Anterior cingulate cortex (tissue), 58 donors: ENCODE measurements at regions not wholly inside any gene's neighbourhood (a gene's known extent, or its start where the extent isn't known, plus 50 kb on each side); places are given as distances from the start of the nearest gene placed in this dataset.

Experiments used
- DNase-seq, 58 donors: peaks; one replicate each; lab custom pipeline; 2025; lab: John Stamatoyannopoulos, UW

GRCh38 chr20:57908704-57909630 is 199.2 kb upstream of the PMEPA1 start:
- DNase-seq, result no peak

- no peak for DNase-seq
Observed at GRCh38 chr20:57908226-57908625, 198.4 kb upstream of the PMEPA1 start.

GRCh38 chr20:57907131-57908000 is 197.6 kb upstream of the PMEPA1 start:
- DNase-seq, result peak in 1 of 58 donors; percentile 29

- no peak for DNase-seq
Observed at GRCh38 chr20:57905448-57905847, 195.6 kb upstream of the PMEPA1 start.

GRCh38 chr20:57904314-57905105 is 194.7 kb upstream of the PMEPA1 start:
- DNase-seq, result no peak

GRCh38 chr20:57902473-57902872 is 192.7 kb upstream of the PMEPA1 start:
- DNase-seq, result no peak

GRCh38 chr20:57901526-57901925 is 191.7 kb upstream of the PMEPA1 start:
- DNase-seq, result no peak

- no peak for DNase-seq
Observed at GRCh38 chr20:57900226-57900905, 190.6 kb upstream of the PMEPA1 start.

GRCh38 chr20:57899554-57899953 is 189.7 kb upstream of the PMEPA1 start:
- DNase-seq, result no peak

GRCh38 chr20:57898332-57898731 is 188.5 kb upstream of the PMEPA1 start:
- DNase-seq, result no peak

- no peak for DNase-seq
Observed at GRCh38 chr20:57897891-57898290, 188.1 kb upstream of the PMEPA1 start.

GRCh38 chr20:57897156-57897874 is 187.5 kb upstream of the PMEPA1 start:
- DNase-seq, result no peak

- no peak for DNase-seq
Observed at GRCh38 chr20:57896563-57896962, 186.7 kb upstream of the PMEPA1 start.

- peak in 2 of 58 donors; percentile 8 to 13 for DNase-seq
Observed at GRCh38 chr20:57896017-57896416, 186.2 kb upstream of the PMEPA1 start.

GRCh38 chr20:57895161-57895855 is 185.5 kb upstream of the PMEPA1 start:
- DNase-seq, result no peak

- DNase-seq, result no peak
Observed at GRCh38 chr20:57894522-57894921, 184.7 kb upstream of the PMEPA1 start.

- no peak for DNase-seq
Observed at GRCh38 chr20:57894096-57894495, 184.3 kb upstream of the PMEPA1 start.

GRCh38 chr20:57893366-57893999 is 183.7 kb upstream of the PMEPA1 start:
- peak in 7 of 58 donors; percentile 4 to 35 (median 9) for DNase-seq
